Prostate gland (tissue), 2 donors: ENCODE measurements at regions not wholly inside any gene's neighbourhood (a gene's known extent, or its start where the extent isn't known, plus 50 kb on each side); places are given as distances from the start of the nearest gene placed in this dataset.

Experiments used
- DNase-seq: peaks from one replicate; pipeline ENCODE4 v3.0.0-alpha.2; 2019; ENCODE audit warnings: low spot score
- H3K27ac ChIP-seq, 2 donors: fragments of 200-600 bp; sonication (generic); 2 replicates each; pipeline ENCODE4 v1.5.1; 2017 to 2019
- H3K27me3 ChIP-seq: fragments of 200-600 bp; sonication (generic); replicated peaks from 2 replicates; pipeline ENCODE4 v1.5.1; 2019; ENCODE audit not compliant: insufficient read depth
- H3K36me3 ChIP-seq, 2 donors: fragments of 200-600 bp; sonication (generic); 1 replicate in 1 of 2; 2 replicates in 1 of 2; pipeline versions ENCODE4 v1.5.1 to v1.8.1; 2017 to 2019
- H3K4me1 ChIP-seq: fragments of 200-600 bp; sonication (generic); replicated peaks from 2 replicates; pipeline ENCODE4 v1.5.1; 2019
- H3K4me3 ChIP-seq, 2 donors: fragments of 200-600 bp; sonication (generic); 2 replicates each; pipeline ENCODE4 v1.5.1; 2017 to 2019
- H3K9me3 ChIP-seq: fragments of 200-600 bp; sonication (generic); 2 replicates; pipeline ENCODE4 v1.5.1; 2017
- POLR2A ChIP-seq: fragments of 450-650 bp; IDR thresholded peaks from one replicate; pipeline ENCODE4 v1.6.1; 2016; ENCODE audit warnings: antibody characterized with exemption, mild to moderate bottlenecking
- POLR2AphosphoS5 ChIP-seq: sonication (generic); formaldehyde crosslinking; IDR thresholded peaks from one replicate; pipeline ENCODE4 v1.6.1; 2017; ENCODE audit warnings: antibody characterized with exemption
- WGBS: methylation state at CpG from one replicate; pipeline ENCODE4 v1.1.5; 2018; 5-methylcytosine and 5-hydroxymethylcytosine counted together
- intact Hi-C: fragments of 100-400 bp; cut with DNase I; formaldehyde crosslinking; loops from one replicate; pipeline ENCODE4 v1.14.2; 2022
- TF ChIP-seq, protein P1 (sequence below), 4 experiments: fragments of 200-600 bp in 2 of 4; fragments of 450-650 bp in 2 of 4; sonication (generic) in 2 of 4; IDR thresholded peaks; 1 replicate in 3 of 4; 2 replicates in 1 of 4; pipeline ENCODE4 v1.5.1; 2016 to 2019; ENCODE audit warnings: antibody characterized with exemption in 4 of 4, mild to moderate bottlenecking in 2 of 4, moderate library complexity in 2 of 4

GRCh38 chr3:168524129-168524528 is 428.4 kb upstream of the GOLIM4 start:
- H3K4me3 ChIP-seq, result no peak overlapping the region
- TF ChIP-seq POLR2AphosphoS5 (no peak), POLR2A (no peak)
- TF ChIP-seq, protein P1, sequence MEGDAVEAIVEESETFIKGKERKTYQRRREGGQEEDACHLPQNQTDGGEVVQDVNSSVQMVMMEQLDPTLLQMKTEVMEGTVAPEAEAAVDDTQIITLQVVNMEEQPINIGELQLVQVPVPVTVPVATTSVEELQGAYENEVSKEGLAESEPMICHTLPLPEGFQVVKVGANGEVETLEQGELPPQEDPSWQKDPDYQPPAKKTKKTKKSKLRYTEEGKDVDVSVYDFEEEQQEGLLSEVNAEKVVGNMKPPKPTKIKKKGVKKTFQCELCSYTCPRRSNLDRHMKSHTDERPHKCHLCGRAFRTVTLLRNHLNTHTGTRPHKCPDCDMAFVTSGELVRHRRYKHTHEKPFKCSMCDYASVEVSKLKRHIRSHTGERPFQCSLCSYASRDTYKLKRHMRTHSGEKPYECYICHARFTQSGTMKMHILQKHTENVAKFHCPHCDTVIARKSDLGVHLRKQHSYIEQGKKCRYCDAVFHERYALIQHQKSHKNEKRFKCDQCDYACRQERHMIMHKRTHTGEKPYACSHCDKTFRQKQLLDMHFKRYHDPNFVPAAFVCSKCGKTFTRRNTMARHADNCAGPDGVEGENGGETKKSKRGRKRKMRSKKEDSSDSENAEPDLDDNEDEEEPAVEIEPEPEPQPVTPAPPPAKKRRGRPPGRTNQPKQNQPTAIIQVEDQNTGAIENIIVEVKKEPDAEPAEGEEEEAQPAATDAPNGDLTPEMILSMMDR (IDR thresholded peaks at IDR 0.05), result no peak
- no peaks in the 10 kb centered on the region for H3K36me3 ChIP-seq
- no peak overlapping the region for H3K27ac ChIP-seq
- intact Hi-C loops, result no loop called here
- DNase-seq, result no peak
- H3K4me1 ChIP-seq, result no peaks in the 10 kb centered on the region
- no peaks in the 10 kb centered on the region for H3K27me3 ChIP-seq
- 88% methylated on average over 1 of the region's 1 CpG for WGBS
- H3K9me3 ChIP-seq, result no peaks in the 10 kb centered on the region

DNA sequence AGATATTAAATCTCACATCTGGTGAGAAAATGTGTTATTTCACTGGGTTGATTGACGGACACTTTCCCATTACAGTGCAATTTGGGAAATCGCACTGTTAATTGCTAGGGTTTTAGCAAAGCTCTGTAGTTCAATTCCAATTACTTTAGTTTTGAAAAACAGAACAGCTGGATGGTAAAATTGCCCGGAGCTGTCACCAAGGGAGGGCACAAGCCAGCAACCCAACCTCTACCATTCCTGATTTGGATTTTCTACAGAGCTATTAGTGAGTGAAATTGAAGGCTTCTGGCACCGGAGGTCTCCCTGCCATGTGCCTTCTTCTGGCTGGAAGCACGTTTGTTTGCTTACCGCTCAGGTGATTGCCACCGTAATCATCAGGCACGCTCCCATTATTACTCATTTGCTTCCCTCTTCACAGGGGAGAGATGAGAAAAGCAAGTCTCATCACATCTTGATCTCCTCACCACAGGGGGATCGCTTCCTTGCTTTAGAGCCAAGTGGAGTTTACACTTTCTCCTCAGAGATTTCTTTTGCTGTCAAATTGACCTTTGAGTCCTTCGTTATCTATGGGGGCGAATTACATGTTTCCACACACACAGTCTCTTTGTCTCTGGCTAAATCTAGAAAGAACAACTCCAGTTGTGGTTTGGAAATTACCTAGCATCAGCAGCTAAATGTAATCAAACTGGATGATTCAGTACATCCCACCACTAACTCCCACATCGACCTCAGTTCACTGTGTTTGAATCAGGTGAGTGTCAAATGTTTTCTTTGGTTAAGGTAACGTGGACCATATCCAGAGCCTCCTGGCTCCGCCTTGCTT is 421.7 kb upstream of the GOLIM4 start:
- H3K4me1 ChIP-seq, result no peaks in the 10 kb centered on the region
- H3K36me3 ChIP-seq, result no peaks in the 10 kb centered on the region
- TF ChIP-seq POLR2A, result no peak
- no peak for TF ChIP-seq POLR2AphosphoS5
- TF ChIP-seq, protein P1 (IDR thresholded peaks at IDR 0.05), result no peak
- no peak overlapping the region for H3K27ac ChIP-seq
- DNase-seq, result no peak
- intact Hi-C loops, result no loop called here
- no peaks in the 10 kb centered on the region for H3K9me3 ChIP-seq
- no peak overlapping the region for H3K4me3 ChIP-seq
- WGBS, result 57% methylated on average over 14 of the region's 14 CpGs
- no peaks in the 10 kb centered on the region for H3K27me3 ChIP-seq

DNA sequence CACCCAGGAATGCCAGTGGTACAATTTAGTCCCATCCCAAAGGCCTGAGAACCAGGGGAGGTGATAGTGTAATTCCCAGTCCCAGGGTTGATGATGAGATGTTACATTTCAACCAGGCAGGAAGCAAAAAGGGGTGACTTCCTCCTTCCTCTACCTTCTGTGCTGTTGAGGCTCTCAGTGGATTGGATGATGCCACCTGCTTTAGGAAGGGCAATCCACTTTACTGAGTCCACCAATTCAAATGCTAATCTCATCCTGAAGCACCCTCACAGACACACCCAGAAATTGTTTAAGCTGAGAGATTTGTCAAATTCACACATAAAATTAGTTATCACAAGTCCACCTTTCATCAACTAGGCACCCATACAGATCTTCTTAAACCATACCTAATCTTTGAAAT is 418.5 kb upstream of the GOLIM4 start:
- intact Hi-C loops, result loop anchor here (5.0 kb wide), 1 partner anchor 333 kb away; no protein-coding TSS in a partner anchor
- H3K27ac ChIP-seq, result no peak overlapping the region
- H3K4me3 ChIP-seq, result no peak overlapping the region
- H3K27me3 ChIP-seq, result no peaks in the 10 kb centered on the region
- TF ChIP-seq POLR2A, result no peak
- TF ChIP-seq POLR2AphosphoS5, result no peak
- TF ChIP-seq, protein P1 (IDR thresholded peaks at IDR 0.05), result no peak
- no peaks in the 10 kb centered on the region for H3K36me3 ChIP-seq
- no peaks in the 10 kb centered on the region for H3K4me1 ChIP-seq
- no peaks in the 10 kb centered on the region for H3K9me3 ChIP-seq
- no peak for DNase-seq

- WGBS, result 95% methylated on average over 1 of the region's 1 CpG
- TF ChIP-seq POLR2A (no peak), POLR2AphosphoS5 (no peak)
- TF ChIP-seq, protein P1 (IDR thresholded peaks at IDR 0.05), result no peak
- H3K9me3 ChIP-seq, result no peaks in the 10 kb centered on the region
- intact Hi-C loops, result loop anchor here (5.0 kb wide), 1 partner anchor 334 kb away; no protein-coding TSS in a partner anchor
- no peaks in the 10 kb centered on the region for H3K27me3 ChIP-seq
- H3K27ac ChIP-seq, result no peak overlapping the region
- no peak overlapping the region for H3K4me3 ChIP-seq
- DNase-seq, result no peak
- H3K4me1 ChIP-seq, result no peaks in the 10 kb centered on the region
- no peaks in the 10 kb centered on the region for H3K36me3 ChIP-seq
Observed at GRCh38 chr3:168512802-168513201, 417.1 kb upstream of the GOLIM4 start.
